Epidermal melanocyte (primary cell): ENCODE measurements at regions not wholly inside any gene's neighbourhood (a gene's known extent, or its start where the extent isn't known, plus 50 kb on each side); places are given as distances from the start of the nearest gene placed in this dataset.

Experiments
- DNase-seq: peaks from one replicate; pipeline ENCODE4 v3.0.0; 2011; ENCODE audit warnings: low spot score; ENCODE audit not compliant: insufficient read length

GRCh38 chr9:95678759-95679158, 162.0 kb upstream of the PTCH1 start:
- DNase-seq: no peak

GRCh38 chr9:95670122-95670521, 153.4 kb upstream of the PTCH1 start:
- DNase-seq: no peak

DNA sequence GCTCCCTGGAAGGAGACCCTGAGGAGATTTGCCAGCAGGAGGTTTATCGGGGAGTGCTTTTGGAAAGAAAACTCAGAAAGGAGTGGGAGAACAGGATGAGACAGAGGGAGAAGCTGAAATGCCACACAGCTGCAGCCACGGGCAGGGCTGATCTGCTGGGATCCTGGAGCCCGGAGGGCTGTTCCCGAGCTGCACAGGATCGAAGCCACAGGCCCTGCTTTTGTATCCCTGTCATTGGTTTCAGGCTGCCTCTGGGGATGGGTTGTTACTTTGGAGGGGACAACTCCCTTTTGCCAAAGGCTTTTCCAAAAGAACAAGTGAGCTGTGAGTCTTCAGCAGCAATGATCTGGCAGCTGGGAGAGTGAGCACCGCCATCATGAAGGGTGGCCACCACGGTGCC, 152.5 kb upstream of the PTCH1 start:
- no peak for DNase-seq

GRCh38 chr9:95667789-95668188, 151.0 kb upstream of the PTCH1 start:
- DNase-seq: no peak

DNA sequence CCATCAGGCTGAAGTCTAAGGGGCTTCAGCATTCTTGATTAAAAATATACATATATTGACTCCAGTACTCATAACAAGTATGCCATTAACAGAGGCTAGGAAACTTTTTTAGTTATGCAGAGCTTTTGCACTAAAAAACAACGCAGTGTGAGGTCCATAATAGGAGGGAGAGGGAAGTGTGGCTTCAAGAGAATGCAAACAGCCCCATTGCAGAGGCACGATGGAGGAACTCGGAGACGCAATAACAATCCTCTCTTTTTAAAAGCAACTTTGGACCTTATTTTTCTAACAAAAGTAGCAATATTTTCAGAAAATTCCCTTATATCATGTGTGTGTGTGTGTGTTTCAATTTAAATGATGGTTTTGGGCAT, 150.0 kb upstream of the PTCH1 start:
- no peak for DNase-seq

DNA sequence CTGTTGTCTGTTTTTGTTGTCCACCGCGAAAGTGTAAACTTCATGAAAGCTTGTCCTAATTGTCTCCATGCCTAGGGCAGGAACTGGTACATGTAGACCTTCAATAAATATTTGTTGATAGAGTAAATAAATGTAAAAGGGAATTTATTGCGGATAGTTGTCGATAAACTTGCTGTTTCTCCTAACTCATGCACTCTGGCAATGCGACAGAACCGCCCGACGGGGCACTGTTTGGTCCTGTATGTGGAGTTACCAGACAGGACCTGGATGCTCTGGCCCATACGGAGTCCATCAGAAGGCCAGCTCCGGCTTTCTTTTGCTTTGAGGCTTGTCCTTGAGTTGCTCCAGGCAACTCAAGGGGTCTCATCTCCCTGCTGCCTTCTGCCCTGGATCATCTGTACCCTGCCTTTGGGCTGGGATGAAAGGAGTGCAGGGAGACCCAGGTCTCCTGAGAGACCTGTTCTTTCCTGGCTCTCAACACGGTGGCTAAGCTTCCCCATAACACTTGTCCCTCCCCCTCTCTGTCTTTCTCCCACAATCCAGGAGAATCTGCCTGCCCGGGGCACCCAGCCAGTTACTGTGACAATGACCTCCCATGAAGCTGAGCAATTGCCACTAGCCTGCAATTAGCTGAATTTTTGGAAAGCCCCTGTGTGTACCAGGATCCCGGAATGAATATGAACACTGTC, 149.5 kb upstream of the PTCH1 start:
- no peak for DNase-seq

GRCh38 chr9:95653246-95653645, 136.5 kb upstream of the PTCH1 start:
- DNase-seq: no peak

- DNase-seq: no peak
Measured at GRCh38 chr9:95650720-95651119, 133.9 kb upstream of the PTCH1 start.

DNA sequence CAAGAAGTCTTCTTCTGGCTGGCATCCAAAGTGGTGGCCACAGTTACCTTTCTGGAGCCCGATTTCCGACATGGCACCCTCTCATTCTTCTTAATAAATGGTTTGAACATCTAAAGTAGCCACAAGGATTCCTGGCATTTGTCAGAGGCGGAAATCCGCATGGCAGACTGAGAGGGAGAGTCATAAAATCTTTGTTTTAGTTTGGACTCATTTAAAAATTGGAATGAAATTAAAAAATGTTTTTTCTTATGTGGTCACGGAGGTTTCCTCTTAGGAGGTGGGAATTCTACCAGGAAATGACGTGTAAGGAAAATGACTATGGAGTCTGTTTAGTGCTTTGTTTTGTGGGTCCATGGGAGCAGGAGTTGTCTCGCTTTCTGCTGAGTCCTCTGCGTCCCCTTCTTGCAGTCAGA, 133.0 kb upstream of the PTCH1 start:
- no peak for DNase-seq

DNA sequence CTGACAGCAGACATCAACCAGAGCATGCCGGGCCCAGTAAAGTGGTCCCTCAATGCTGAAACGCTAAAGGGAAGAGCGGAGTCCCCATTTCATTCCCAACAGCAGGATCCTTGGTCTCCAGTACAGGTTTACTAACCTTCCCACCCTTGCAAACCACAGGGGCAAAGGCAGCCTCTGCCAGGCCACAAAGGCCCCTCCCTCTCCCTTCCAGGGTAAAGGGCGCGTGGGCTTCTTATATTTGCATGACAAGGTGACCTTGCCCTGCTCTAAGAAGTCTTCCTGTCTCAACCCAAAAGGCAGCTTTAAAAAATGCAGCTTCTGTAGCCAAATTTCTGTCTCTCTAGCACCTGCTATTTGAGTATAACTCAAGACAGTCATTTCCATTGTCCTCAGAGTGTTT, 131.5 kb upstream of the PTCH1 start:
- DNase-seq: no peak

- no peak for DNase-seq
Measured at GRCh38 chr9:95645992-95646391, 129.2 kb upstream of the PTCH1 start.

DNA sequence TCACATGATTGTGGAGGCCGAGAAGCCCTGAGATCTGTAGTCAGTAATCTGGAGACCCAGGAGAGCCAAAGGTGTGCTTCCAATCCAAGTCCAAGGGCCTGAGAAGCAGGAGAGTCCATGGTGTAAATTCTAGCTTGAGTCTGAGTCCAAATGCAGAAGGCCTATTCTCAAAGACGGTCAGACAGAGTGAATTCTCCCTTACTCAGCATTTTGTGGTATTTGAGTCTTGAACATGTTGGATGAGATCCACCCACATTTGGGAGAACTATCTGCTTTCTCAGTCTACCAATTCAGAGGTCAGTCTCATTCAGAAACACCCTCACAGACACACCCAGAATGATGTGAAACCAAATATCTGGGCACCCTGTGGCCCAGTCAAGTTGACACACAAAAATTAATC, 128.8 kb upstream of the PTCH1 start:
- no peak for DNase-seq

DNA sequence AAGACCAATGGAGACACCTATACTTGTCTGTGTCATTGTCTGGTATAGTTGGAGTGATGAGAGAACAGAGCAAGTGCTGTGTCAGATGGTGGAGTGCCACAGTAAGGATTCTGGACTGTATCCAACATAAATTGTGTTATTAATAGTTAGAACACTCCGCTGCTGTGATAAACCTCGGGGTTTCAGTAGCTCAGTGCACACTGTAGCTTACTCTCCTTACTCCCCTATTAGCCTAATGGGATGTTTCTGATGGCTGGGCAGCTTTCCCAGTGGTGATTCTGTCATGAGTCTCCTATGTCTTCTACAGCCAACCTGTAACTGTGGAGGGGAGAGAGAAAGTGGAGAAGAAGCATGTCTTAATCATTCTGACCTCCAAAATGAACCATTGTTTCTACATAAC, 127.6 kb upstream of the PTCH1 start:
- DNase-seq: no peak

DNA sequence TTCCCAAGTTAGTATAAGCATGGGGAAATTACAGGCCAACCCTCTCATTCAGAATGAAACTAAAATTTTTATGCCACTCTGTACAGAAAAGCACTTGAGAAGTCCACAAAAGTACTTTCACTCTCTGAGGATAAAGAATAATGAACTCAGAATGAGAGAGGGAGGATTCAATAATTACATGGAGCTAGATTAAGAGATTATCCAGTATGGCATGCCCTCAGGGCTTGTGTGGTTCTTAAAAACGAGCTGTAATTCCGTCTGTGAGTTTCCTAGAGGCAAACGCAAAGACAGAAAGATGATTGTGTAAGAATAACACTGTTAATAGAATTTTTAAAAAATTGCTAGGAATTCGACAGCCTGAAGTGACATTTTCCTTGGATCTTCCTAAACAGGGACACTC, 126.8 kb upstream of the PTCH1 start:
- no peak for DNase-seq

- no peak for DNase-seq
Measured at GRCh38 chr9:95642189-95642588, 125.4 kb upstream of the PTCH1 start.

GRCh38 chr9:95641586-95641985, 124.8 kb upstream of the PTCH1 start:
- DNase-seq: no peak

DNA sequence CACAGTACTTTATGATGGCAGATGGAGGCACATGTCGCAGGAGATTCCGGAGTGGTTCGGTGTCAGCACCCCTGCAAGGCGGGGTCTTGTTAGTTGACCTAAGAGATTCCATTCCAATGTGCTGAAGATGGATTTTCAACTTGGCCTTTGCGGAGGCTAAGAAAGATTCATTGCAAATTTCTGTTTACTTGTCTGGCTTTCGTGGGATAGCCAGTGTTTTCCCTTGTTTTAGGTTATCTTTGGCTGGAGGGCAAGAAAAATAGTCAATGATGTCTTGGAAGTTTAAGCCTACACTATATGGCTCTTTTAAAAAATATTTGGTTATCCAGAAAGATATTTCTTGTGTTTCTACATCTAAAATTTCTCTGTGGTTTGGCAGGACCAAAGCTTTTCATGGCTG, 123.6 kb upstream of the PTCH1 start:
- no peak for DNase-seq

DNA sequence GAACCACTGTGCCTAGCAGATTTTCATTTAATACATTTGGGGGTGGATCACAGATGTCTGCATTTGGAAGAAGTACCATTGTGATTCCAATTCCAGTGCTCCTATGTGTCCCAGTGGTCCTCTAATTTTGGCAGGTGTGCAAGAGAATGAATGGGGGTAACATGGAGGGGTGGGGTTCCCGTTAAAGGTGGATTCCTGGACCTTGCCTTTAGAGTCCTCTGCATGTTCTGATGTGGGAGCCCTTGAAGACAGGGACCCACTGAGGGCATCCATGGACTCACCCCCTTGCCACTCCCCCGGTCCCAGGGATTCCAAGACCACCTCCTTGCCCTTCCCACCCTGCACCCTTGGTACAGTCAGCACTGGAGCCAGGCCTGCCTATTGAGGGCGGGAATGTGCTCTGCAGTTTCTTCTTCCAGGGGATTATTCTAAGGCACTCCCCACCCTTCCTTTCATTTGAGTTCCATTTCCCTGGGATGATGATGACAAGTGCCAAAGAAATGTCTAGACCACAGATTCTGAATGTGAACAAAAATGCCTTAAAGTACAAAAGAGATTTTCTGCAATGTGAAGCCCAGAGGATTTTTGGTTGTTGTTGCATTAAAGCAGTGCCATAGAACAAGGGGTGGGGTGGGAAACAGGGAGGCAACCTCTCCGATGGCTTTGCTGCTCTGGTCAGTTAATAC, 119.4 kb upstream of the PTCH1 start:
- DNase-seq: no peak

GRCh38 chr9:95634536-95634935, 117.8 kb upstream of the PTCH1 start:
- no peak for DNase-seq

- DNase-seq: no peak
Measured at GRCh38 chr9:95634114-95634513, 117.3 kb upstream of the PTCH1 start.

DNA sequence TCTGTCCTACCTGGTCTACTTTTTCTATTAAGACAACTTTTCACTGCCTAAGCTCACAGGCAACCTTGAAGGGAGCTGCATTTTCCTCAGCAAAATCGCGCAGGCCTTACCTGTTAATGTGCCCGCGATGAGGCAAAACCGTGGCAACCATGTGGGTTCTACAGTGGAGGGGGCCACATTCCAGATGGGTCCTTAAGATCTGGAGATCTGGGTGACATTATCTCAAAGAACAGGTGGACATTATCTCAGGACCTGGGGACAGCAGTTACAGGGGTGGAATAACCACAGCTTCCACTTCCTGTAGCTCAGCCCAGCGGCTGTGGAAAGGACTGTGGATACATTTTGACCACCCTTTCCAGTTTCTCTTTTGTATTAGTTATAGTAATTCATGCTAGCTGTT, 112.8 kb upstream of the PTCH1 start:
- no peak for DNase-seq

DNA sequence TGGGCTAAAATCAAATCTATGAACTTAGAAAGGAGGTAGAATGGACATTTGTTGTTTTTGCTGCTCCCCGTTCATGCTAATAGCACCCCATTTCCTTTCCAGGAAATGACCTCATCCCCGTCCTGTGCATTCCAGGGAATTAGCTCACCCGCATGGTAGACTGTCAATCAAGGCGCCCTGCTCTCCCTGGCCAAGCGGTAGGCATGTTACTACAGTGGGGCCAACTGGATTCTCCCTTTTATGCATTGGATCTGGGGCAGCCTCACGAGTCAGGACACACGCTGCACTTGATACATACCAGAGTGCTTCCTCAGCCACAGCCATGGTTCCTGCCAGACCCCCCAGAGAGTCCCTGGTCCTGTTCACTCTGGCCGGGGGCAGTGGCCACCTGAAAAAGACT, 111.0 kb upstream of the PTCH1 start:
- no peak for DNase-seq

- no peak for DNase-seq
Measured at GRCh38 chr9:95626885-95627558, 110.3 kb upstream of the PTCH1 start.
